GM19025 (cell line): ENCODE measurements at regions not wholly inside any gene's neighbourhood (a gene's known extent, or its start where the extent isn't known, plus 50 kb on each side); places are given as distances from the start of the nearest gene placed in this dataset.

Experiments
- ATAC-seq: cut with Tn5 transposase; IDR thresholded peaks from one replicate; pipeline ENCODE4 v1.9.1; 2021; ENCODE audit warnings: mild to moderate bottlenecking, low read depth, moderate library complexity; ENCODE audit not compliant: unreplicated experiment

DNA sequence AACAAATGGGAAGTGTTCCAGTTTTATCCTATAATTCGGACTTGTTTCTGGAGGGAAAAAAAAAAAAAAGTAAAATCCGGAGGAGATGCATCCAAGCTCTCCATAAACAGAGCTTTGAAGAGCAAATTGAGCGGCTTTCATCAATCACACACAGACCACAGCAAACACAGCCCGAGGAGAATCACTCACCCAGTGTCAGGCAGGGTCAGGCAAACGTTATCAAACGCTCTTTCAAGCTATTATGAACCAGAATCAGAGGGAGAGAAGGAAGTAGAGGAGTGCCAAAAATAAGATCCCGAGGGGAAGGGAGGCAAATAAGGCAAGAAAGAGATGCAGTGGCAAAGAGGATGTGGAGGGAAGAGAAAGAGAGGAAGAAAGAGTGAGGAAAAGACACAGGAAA, 188.3 kb upstream of the CAMK1G start:
- no peak for ATAC-seq

DNA sequence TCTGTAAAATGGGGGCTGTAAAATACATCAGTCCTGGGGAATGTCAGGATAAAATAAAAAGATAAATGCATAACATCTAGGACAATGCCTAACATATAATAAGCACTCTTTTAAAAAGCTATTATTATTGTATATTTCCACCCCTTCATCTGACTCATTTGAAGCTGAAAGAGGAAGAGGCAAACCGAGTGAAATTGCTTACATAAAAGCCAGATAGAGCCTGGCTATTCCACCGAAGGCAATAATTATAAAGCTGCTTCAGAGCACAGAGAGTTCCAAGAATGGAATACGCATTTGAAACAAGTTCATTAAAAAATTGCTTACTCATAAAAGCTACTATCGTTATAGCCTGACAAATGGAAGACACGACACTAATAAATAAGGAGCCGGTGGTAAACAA, 186.1 kb upstream of the CAMK1G start:
- no peak for ATAC-seq

DNA sequence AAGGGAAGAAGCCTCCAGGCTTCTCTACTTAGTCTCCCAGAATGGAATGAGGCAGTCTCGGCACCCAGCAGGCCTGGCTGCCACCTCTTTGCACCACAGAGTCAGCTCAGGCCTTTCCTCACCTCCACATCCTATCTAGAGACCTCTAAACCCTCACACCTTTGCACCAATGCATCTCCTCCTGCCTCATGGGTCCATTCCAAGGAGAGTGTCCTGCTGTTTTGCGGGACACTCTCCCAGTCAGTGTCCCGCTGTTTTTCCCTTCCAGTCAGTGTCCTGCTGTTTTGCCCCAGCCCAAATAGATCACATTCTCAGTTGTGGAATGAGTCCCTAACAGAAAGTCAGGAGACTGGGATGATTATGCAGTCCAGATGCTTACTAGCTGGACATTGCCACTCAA, 185.6 kb upstream of the CAMK1G start:
- ATAC-seq: no peak

DNA sequence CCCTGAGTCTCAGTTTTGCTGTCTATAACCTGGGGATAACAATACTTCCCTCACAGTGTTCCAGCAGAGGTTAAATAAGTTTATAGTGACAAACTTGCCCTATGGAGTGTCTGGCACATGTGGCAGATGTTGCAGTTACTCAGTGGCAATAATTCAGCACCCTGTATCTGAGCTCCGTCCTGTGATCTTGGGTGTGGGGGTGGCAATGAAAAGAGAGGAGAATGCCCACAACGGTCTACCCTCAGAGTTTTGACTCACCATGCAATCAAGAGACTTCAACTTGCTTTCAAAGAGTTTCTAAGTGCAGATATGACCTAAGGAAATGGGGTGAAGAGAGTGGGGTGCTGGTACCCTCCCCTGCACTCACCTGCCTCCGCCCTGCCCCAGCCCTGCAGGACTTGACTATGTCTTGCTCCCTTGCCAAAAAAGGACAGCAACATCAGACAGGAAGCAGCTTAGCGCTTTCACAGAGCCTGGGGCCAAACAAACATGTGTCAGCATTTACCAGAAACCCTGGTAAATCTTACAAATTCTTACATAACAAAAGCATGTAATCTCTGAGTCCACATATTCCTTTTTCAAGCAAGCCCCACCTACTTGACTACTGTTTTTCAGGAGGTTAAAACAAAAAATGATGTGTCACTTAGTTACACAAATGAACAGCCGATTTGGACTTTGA, 185.1 kb upstream of the CAMK1G start:
- ATAC-seq: no peak

DNA sequence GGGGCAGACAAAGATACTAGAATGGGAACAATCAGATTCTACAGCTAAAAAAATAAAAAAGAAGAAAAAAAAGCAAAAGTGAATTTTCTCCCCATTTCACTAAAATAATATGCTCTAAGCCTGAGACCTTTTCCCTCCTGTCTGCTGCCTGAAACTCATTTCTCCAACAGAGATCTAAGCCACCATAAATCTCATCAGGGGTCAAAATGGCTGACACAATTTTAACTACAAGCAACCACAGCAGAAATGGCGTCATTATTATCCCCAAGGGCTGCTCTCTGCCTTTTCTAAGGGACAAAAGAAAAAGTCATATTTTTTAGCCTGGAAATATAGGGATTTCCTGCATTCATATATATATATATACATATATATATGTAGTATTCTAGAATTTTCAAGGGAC, 183.7 kb upstream of the CAMK1G start:
- ATAC-seq: no peak

DNA sequence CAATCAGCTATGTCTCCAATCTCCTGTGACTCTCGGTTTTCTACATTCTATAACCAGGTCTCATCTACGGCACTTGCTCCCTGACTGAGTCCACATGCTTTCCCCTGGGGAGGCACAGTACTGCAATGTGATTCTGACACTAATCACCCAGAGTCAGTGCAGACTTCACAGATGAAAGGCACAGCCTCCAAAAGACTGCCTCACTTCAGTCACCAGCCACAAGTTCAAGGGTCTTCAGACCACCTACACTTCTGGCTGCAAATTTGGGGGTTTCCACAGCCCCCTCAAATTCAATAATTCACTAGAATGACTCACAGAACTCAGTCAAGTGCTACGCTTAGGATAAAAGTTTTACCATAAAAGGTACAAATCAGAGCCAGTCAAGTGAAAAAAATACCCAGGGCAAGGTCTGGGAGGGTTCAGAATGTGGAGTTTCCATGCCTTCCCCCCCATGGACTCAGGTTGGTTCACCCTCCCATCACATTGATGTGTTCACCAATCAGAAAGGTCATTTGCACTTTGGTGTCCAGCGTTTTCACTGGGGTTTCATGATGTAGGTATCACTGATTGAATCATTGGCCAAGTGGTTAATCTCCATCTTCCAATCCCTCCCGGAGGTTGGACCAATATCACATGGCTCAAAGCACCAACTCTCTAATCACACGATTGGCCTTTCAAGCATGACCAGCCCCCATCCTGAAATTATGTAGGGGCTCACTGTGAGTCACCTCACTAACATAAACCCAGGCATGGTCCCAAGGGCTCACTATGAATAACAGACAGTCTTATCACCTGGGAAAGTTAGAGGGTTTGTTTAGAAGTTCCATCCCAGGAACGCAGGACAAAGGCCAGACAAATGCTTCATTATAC, 182.9 kb upstream of the CAMK1G start:
- ATAC-seq: no peak

DNA sequence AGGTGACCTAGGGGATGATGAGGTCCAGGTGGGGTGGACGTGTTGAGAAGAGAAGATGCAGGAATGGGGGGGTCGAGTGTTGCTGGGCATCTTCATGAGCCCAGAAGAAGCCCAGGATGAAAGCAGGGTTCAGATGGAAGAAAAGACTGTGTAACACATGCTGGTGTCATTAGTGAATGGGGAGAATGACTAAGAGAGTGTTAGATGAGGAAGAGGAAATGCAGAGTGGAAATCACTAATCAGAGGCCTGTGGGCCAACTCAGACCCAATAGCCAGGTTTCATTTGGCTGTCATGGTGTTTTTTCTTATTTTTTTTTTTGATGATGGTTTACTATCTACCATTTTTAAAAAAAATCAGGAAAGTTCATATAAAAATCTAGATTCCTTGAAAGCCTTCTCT, 180.8 kb upstream of the CAMK1G start:
- no peak for ATAC-seq

DNA sequence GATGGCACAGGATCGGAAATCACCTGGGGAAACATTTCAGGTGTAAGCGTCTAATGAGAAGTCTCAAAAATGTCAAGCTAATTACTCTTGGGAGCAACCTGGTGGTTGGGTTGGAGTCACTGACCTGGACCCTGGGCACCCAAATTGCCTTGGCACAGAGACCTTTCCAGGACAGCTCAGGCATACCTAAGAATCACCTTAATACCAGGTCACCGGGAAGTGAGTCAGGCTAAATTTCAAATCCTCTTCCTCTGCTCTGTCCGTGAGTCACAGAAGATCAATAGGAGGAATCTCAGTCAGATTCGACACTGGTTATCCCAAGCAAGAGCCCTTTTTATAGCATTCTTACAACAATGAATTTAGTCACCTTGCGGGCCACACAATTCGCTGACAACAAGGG, 179.6 kb upstream of the CAMK1G start:
- no peak for ATAC-seq

DNA sequence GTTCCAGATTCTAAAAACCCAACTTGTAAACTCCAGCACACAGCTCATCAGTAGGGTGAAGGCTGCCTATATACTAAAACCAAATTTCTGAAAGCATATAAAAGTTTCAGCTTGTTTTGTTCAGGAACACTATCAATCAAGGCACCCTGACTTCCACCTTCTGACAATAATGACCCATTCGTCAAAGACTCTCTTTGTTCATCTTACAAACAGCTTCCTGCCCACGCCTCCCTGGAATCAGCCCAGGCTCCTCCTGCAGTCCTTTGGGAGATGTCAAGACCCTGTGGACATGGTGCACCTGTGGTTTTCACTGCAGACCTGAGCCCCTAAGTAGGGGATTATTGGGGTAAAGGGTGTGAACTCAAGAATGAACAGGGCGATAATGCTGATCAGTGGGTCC, 178.9 kb upstream of the CAMK1G start:
- no peak for ATAC-seq

DNA sequence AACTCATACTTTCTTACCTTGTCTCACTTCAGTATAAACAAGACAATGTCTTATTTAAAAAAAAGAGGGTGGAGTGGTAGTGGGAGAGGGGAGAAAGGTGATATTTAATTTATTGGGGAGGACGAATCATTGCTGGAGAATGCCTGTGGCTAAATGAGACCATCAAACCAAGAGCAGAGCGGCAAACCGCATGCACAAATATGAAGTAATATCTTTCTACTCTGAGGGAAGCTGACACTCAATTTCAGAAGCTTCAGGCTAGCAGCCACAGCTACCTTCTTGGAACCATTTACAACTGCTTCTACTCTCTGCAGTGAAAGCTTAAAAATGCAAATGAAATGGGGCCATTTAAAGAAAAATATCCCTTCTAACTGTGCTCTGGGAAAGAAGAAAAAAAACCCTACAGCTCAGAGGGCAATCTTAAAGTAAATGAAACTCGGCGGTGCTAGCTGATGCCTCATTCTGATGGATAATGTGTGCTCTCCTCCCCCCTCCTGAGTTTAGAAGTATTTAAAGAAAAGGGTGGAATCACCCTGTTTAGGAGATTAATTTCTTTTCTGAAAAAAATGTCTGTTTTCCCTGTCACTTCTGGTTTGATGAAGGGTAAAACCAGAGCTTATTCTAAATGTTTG, 178.2 kb upstream of the CAMK1G start:
- no peak for ATAC-seq

DNA sequence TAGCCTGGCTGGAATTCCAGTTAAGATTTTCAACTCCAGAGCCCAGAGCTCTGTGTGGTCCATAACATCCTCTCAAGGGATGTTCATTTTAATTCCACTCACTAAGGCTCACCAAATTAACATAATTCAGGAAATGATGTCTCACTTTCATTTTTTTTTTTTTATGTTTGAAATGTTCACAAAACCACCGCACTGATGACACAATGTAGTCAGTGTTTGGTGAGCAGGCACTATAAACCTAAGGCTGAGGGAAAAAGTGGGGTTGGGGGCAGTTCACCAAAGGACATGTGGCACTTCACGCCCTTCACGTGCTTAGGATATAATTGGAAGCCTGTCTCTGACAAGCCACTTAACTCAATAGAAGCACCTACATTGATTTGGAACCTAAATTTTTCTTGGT, 177.3 kb upstream of the CAMK1G start:
- ATAC-seq: no peak

DNA sequence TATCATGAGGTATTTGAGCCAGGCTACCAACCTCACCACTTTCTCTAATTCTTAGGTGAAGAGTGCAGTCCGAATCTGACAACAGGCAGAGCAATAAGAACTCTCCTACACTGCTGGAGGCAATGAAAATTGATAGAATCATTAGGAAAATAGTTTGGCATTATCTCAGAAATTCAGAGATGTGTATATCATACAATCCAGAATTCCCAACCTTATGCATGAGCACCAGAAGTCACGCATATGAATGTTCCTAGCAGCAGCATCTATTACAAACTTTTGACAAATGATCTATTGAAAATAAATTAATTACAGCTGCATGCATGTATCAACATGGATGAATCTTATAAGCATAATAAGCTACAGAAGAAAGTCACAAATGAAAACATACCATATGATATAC, 176.9 kb upstream of the CAMK1G start:
- ATAC-seq: no peak

DNA sequence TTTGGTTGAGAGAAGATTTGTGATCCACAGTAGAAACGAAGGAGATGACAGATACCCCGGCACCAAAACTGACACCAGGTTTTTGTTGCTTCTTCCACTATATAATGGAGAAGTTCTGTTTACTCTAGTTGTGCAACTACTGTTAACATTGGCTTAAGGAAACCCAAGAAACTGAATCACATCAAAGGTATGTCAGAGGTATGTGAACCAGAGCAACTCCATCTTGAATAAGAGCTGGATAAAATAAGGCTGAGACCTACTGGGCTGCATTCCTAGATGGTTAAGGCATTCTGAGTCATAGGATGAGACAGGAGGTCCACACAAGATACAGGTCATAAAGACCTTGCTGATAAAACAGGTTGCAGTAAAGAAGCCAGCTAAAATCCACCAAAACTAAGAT, 173.7 kb upstream of the CAMK1G start:
- ATAC-seq: no peak

DNA sequence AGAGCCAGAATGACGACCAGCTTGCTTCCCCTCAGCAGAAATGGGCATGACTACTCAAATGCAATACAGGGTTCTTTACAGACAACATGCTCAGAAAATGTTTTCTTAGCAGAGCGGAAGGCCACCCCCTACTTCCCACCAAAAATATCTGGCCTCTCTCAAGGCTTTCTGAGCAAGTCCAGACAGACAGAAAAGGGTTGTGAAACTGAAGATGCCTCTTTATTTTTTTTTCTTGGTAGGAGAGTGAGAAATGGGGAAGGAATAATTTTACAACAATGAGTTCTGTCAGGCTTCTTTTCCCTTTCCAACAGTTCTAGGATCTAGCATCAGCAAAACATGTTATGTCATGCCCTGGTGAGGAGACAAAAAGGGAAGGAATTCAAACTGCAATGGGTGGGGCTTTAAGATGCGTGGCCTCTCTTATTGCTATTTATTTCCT, 172.0 kb upstream of the CAMK1G start:
- no peak for ATAC-seq

DNA sequence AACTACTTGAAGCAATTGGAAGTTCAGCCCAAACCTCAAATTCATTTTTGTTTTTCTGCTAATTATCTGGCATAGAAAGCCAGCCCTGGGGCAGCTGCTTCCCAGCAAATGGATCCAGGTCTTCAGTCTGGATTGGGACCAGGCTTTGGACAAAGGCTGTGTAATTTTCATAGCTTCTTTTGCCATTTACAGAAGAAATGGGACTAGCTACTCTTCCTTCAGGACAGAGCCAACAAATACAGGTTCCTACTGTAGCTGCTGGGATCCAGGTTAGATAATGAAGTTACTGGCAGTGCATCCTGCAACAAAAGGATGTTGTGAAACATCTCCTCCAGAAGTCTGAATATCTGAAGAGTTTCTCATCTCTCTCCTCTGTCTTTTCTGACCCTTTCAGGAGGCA, 171.5 kb upstream of the CAMK1G start:
- ATAC-seq: no peak

DNA sequence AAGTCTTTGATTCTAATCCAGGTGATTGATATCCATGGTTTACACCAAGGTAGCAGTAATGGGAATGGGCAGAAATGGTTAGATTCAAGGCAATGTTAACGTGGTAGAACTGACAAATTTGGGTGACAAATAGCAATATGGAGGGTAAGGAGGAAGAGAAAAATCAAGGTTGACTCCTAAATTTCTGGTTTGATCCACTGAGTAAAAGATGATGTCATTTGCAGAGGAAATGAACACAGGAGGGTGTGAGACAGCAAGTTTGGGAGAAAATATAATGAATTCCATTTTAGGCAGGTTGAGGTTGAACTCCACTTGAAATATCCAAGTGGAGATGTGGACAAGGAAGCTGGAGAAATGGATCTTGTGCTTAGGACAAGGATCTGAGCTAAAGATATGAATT, 170.9 kb upstream of the CAMK1G start:
- no peak for ATAC-seq

DNA sequence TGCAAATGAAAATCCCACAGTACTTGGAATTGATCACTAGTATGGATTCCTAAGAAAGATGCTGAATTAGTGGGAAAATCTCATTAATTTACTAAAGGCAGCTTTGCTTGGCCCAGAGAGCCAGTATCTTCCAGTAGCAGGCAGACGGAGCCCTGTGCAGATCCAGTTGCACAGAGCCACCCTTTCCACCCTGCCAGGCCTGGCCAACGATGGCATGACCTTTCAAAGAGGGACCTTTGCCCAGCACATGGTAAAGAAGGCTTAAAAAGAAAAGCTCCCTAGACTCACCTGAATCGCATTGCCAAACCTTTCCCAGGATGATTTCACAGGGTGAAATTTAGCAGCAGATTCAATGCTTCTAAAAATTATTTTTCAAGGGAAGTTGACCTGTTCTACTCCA, 170.5 kb upstream of the CAMK1G start:
- ATAC-seq: no peak

DNA sequence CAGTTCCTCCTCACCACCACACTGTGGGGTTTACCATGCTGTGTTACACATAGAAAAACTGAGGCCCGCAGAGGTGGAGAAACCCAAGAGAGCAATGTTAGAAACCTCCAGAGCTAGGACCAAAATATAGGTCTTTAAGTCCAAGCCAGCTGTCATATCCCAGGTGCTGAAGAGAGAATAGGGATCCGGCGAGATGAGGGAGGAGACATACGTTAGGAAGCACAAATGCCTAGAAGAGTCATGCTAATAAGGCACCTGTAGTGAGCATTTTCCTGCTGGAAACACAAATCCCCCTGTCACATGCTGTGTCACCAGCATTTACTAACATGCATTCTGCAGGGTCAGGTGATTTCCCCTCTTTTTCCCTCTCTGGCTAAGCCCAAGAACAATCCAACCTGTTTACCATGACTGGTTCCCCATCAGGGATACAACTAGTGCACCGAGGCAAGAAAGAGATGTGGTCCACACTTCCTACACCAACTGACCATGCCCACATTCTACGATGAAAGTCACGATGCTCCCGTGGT, 168.6 kb upstream of the CAMK1G start:
- ATAC-seq: no peak

DNA sequence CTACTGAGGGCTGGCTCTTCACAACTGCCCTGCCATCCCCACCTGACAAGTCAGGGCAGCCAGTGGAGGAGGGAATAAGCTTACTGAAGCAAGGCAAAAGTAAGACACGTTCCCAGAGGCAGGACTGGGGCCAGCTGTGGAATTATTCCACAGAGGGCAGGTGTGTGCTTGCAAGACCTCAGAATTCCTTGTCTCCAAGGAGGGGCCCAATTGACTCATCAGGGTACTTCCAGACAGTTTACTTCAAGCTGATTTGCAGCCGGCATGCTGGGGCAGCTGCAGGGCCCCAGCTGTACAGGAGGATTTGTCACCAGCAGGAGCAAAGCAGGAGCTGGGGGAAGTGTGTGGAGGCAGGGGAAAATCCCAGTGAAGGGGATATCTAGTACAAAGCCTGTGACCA, 167.5 kb upstream of the CAMK1G start:
- no peak for ATAC-seq

DNA sequence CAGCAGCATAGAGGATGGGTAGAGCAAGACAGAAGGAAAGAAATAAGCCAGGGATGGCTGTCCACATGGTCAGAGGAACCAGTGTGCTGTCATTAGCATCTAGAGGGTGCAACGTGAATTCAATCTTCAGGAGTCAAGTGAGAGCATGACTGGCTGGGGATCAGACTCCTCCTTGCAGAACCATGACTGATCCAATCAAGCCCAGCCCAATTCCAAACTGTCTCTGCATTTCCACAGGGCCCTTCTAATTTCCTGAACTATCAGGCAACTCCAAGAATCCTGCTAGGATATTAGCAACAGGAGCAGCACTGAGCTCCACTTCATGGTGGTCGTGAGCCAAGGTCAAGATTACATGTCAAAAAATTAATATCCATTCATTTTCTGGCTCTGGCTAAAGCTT, 166.8 kb upstream of the CAMK1G start:
- ATAC-seq: no peak

DNA sequence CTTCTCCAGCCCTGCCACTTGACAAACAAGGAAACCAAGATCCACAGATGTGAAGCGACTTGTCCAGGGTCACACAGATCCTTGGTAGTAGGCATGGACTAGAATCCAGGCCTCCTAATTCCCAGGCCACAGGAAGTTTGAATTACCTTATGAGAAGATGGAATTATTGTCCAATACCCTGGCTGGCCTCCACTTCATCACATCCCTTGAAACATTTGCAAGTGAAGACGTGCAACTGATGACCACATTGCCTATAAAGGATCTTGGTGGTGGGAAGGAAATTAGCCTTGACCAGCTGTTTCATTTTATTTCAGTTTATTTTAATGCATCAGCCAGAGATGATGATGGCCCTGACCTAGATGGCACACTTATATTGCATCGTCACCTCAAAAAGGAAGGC, 165.8 kb upstream of the CAMK1G start:
- no peak for ATAC-seq
